H4 (cell line): ENCODE measurements at regions not wholly inside any gene's neighbourhood (a gene's known extent, or its start where the extent isn't known, plus 50 kb on each side); places are given as distances from the start of the nearest gene placed in this dataset.
"Not testable (repeated sequence)": the region's sequence is repeated elsewhere in the genome, so short reads cannot be mapped to it uniquely, and the experiment has no call there.

Experiments used
- DNase-seq: peaks from one replicate; pipeline ENCODE4 v3.0.0-alpha.2; 2015; ENCODE audit warnings: low spot score

GRCh38 chr4:186979961-186980745 is 256.5 kb upstream of the FAT1 start:
- no peak for DNase-seq

- DNase-seq: no peak
Measured at GRCh38 chr4:186981161-186981560, 257.5 kb upstream of the FAT1 start.

DNA sequence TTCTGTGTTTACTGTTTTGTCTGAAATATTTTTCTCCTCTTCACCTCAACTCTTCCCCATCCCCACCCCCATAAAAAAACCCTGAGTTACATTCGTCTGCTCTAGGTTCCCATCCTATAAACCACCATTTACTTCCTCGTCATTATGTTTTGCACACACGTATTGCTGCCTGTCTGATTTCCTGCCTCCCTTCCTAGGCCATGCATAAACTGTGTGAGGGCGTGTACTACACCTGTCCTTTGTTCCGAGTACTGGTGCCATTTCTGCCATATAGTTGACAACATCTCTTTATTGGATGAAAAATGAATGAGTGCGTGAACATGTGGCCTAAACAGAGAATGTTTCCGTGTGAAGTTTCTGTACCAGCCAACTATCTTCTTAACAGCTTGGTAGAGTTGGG is 258.5 kb upstream of the FAT1 start:
- DNase-seq: no peak

GRCh38 chr4:186984105-186984644 is 260.5 kb upstream of the FAT1 start:
- no peak for DNase-seq

- no peak for DNase-seq
Measured at GRCh38 chr4:186999686-187000085, 276.0 kb upstream of the FAT1 start.

GRCh38 chr4:187000281-187000680 is 276.6 kb upstream of the FAT1 start:
- DNase-seq: no peak

GRCh38 chr4:187002133-187002532 is 278.5 kb upstream of the FAT1 start:
- not testable (repeated sequence) for DNase-seq

- DNase-seq: no peak
Measured at GRCh38 chr4:187004628-187005027, 281.0 kb upstream of the FAT1 start.

- no peak for DNase-seq
Measured at GRCh38 chr4:187006189-187006618, 282.5 kb upstream of the FAT1 start.

DNA sequence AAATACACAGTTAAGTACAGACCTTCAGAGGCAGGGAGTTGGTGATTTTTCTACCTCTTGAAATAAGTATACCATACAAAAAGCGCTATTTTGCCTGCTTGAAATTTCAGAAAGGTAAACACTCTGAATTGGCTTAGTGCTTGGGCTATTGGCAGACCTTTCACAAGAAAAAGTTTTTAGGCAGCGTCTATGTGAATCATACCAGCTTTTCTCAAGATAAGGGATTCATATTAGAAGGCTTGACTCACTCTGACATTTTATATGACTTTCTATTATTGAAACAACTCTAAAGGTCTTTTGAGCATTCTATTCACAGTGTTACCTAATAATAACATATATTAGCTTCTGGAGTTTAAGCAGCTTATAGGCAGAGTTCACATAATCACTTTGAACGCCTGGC is 286.4 kb upstream of the FAT1 start:
- no peak for DNase-seq

- DNase-seq: no peak
Measured at GRCh38 chr4:187016101-187016500, 292.4 kb upstream of the FAT1 start.

DNA sequence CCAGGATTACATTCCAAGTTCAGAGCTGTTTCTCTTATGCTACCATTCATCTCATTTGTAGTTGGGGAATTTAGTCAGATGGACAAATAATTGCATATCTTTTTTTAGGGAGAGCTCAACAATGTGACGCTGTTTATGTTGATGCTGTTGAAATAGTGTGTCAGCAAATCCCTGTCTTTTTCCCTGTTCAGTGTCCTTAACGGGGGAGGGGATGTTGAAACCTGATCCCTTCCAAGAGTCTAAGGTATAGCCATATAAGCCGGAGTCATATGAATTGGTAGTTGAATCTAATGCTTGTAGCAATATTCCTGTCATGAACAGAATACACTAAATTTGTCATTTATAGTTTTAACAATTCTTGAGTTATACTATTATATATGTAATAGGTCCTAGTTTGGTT is 293.5 kb upstream of the FAT1 start:
- DNase-seq: no peak

DNA sequence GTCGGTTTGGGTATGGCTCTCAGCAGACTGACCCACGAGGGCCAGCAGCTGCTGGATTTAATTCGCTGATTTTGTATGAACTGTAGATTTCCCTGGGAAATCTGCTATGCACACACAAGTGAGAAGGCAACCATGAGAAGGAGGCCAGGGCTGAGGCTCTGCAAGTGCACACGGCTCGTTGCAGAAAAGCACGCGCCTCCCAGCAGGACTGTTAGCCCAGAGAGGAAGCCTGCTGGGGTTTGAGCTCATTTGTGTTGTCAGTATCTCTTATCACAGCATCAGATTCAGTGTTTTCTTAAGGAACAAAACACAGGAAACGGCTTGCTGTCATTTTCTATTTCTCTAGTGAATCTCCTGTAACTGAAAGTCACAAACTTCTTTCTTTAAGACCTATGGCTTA is 296.2 kb upstream of the FAT1 start:
- DNase-seq: no peak

- DNase-seq: no peak
Measured at GRCh38 chr4:187020676-187021075, 297.0 kb upstream of the FAT1 start.

DNA sequence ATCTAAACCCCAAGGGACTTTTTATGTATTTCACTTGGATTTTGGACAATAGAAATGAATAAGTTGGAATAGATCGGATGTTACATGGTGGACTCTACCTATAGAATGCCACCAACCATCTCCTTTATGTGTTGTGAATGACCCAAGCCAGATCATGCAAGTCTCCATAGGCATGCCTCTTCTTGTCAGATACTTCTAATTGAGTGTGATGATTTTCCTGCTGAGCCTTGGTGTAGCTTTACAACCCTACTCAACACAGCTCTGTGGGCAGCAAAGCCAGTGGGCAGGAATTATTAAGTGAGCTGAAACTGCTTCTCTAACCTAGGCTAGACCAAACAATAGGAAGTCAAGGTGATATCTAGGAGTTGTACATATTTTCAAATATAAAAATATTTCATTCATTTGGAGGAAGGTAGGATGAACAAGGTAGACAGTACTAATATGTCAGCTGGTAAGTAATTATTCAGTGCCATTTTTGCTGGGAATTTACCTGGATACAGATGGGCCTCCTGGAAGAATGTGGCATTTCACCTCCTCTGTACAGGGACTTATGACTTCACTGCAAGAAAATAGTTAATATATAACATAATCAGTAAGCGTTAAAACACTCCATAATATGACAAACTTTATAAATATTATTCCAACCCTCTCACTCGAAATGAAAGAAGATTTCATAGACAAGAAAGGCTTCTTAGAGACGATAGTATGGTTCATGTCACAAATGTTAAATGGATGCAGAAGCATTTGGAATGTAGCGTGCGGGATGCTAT is 298.0 kb upstream of the FAT1 start:
- no peak for DNase-seq

DNA sequence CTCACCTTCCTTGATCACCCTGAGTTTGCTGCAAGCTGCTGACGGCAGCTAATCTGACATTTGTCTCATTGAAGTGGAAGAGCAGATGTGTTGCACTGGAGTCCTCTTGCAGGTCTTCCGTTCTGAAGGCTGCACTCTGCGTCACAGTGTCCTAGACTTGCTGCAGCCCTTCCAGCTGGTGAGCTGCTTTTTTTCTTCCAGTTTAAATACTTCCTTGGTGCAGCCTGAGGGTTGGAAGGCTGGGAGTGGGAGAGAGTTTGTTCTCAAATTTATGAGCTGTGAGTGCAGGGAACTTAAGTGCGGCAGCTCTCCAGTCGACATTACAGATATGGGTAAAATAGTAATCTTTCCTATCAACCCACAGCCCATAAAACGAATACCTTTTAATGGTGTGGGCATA is 303.6 kb upstream of the FAT1 start:
- DNase-seq: no peak

DNA sequence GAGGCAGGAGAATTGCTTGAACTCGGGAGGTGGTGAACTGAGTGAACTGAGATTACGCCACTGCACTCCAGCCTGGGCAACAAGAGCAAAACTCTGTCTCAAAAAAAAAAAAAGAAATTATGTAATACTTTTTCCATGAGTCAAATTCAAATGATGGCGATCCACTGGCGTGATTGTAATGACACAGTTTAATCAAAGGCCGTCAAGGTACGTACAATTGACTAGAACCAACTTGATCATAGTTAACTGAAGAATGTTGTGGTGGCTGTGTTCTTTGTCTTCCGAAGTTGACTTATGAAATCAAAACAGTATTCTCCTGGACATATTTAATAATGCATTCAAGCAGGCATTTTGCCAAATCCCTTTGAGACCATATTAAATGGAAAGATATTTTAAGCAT is 318.6 kb upstream of the FAT1 start:
- DNase-seq: no peak

- DNase-seq: no peak
Measured at GRCh38 chr4:187046471-187046870, 322.8 kb upstream of the FAT1 start.

- DNase-seq: no peak
Measured at GRCh38 chr4:187059021-187059420, 335.4 kb upstream of the FAT1 start.

DNA sequence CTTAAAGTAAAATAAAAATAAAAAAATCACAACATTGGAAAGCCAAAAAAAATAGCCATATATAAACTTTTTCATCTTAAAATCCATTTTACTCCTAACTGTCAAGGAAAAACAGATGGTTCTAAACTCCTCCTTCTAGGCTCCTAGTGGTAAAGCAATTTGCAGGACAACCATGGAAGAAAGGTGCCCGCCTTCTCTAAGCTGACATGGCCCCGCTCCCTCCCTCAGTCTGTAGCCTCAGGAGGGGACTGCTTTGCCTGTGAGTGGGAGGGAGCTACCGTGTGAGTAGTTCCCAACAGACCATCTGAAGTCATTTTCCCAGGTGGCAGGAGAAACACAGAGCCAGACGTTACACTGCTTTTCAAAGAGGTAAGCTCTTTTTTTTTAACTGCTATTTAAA is 336.2 kb upstream of the FAT1 start:
- DNase-seq: no peak

- no peak for DNase-seq
Measured at GRCh38 chr4:187060551-187060950, 336.9 kb upstream of the FAT1 start.

DNA sequence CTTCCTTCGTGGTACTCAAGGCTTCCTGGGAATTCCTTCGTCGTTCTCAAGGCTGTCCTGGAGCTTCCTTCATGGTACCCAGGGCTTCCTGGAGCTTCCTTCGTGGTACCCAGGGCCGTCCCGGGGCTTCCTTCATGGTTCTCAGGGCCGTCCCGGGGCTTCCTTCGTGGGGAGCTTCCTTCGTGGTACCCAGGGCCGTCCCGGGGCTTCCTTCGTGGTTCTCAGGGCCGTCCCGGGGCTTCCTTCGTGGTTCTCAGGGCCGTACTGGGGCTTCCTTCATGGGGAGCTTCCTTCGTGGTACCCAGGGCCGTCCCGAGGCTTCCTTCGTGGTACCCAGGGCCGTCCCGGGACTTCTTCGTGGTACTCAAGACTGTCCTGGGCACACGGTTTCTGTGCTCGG is 339.6 kb upstream of the FAT1 start:
- DNase-seq: no peak

GRCh38 chr4:187064033-187064432 is 340.4 kb upstream of the FAT1 start:
- no peak for DNase-seq
